NCI-H2029 treated with DMSO at 0.1 percent for 48 hours (cell line): ENCODE measurements at regions not wholly inside any gene's neighbourhood (a gene's known extent, or its start where the extent isn't known, plus 50 kb on each side); places are given as distances from the start of the nearest gene placed in this dataset.

Experiments
- DNase-seq: peaks from one replicate; lab custom pipeline; 2025; lab: John Stamatoyannopoulos, UW

DNA sequence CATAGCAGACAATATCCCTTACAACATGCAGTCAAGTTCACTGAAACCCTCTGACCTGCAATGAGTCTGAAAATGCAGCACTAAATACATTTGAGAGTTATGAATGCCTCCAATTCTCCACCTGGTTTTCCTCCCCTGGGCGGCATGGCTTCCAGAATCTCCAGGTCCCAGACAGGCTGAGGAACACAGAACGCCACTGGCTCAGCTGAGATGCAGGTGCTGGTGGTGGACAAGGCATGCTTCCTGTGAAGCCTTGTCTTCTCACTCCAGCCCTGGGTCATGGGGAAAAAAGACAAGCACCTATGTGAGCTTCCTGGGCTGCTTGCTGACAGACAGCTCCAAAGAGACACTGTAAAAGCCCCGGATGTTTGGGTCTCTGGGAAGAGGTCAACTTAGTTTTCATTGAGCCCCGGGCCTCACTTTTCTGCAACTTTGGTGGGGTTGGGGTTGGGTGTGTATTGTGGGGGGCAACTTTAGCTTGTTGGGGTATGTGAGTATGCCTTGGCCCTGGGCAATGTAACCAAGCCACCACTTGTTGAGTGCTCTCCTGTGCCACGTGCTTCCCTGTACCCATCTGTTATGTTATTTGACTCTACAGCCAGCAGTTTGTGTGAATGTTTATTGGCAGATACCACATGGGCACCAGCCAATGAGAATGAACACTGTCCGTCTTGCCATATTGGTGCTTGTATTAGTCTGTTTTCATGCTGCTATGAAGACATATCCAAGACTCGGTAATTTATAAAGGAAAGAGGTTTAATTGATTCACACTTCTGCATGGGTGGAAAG is 127.8 kb downstream of the EMX2 start:
- DNase-seq = no peak

DNA sequence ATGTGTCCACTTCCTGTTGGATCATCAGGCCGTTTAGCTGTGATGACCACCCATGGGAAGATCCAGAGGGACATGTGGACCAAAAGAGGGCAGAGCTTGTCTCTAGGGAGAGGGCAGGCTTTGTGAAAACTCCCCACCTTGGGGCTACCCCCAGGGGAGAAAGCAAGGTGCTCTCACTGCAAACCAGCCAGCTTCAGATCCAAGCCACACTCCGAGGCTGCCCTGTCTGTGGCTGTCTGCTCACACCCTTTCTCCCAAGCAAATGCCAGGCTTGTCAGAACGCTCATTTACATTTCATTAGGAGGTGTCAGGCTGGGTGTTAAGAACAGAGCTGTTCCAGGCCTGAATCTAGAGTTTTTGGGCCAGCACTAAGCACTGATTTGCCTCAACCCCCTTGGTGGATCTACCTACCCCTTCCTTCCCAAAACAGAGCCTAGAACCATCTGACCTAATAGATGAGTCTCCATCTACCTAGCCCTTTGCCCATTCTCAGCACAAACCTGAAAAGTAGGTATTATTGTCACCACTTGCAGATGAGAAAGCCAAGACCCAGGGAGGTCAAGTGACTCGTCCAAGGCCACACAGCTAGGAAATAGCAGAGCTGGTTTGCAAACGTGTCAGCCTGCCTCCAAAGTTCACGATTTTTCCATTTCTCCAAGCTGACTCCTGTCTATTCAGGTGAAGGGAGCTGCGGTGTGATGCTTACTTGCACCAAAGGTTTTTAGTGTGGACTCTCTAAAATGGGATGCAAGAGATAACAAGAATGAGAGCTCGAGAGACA is 130.9 kb downstream of the EMX2 start:
- DNase-seq = no peak

DNA sequence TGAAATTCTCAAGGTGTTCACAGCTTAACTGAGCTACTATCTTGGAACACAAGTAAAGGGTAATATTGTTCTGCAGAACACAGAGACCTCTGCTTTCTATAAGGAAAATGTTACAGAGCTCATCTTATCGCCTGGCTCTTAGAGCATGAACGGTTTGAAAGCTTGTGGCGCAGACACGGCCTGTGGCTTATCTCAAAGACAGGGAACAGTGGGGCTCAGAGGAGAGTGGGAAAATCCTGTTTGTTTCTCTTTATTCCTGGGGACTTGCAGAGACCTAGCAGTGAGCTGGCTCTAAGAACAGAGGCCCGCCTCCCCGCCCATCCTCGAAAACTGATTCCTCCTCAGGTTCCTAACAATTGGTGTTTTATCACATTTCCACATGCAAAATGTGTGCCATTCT is 131.7 kb downstream of the EMX2 start:
- DNase-seq = no peak

DNA sequence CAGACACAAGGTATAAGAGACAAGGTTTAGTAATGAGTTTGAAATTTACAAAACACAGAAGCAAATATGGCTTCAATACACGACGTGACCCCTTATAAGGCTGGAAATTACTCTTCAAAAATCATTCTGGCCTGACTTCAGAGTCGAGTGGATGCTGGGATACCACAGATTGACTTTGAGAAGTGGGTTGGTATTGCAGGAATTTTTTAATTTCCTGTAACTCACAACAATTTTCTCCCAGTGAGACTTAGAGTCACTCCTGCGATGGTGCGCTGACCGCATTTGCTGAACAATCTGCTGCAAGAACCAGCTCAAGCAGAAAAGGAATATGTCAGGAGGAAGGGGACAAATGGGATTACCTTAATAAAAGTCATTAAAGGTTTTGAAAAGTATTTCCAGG is 132.1 kb downstream of the EMX2 start:
- no peak for DNase-seq

DNA sequence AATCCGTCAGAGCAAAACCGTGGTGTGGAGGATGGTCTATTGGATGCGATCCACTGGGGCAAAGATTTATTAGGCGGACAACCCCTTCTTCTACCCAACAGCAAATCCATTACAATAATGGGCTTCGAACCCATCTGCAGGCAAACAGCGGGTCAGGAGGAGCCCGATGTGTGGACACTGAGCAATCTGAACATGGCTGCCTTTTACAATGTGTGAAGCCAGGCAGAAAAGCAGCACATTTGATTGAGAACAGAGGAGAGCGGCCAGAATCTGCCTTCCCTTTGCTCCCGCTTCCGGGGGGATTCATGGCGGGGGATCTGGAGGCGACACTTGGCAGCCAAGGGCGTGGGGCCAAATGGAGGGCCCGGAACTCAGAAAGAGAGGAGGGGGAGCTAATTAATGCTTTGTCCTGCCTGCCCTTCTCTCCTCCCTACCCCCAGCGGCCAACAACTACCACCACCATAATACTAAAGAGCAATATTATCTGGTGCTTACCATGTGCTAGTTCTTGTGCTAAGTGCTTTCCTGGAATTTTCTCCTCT is 133.0 kb downstream of the EMX2 start:
- DNase-seq = no peak

DNA sequence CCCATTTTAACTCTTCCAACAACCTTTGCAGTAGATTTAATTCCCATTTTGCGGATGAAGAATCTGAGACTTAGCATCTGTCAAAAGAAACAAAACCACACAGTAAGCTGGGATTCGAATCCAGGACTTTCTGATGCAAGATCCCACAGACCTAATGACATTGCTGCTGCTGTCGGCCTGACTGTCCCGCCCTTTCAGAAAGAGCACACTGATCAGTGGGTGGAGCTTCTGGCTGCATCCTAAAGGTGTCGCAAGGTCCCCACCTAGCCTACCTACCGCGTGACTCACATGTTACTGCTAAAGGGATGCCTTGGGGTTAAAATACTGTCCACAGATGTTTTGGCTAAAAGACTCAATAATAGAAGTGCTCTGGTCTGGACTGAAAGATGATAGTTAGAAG is 134.7 kb downstream of the EMX2 start:
- no peak for DNase-seq

DNA sequence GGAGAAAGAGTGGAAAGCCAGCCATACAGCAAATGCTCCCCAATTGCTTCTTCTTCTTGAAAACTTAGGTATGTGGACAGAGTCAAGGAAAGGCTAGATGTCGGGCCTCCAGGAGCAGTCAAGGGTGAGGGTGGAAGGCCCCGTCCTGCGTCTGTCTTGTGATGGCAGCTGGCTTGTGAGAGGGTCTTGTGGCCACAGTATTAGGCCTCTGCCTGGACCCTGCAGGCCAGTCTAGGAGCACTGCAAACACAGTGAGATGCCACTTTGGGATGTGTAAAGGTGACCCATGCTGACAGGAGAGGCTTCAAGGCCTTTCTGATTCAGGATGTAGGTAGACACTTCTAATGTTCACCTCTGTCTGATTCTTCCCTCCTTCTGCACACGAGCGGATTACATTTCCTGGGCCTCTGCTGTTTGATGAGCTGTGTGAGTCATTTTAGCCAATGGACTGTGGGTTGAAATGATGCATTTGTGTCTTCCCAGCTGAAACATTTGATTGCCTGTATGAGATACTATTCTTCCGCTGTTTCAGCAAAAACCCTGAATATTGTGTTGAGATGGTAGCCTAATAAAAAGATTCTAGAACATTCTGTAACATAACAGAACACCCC is 135.4 kb downstream of the EMX2 start:
- no peak for DNase-seq

DNA sequence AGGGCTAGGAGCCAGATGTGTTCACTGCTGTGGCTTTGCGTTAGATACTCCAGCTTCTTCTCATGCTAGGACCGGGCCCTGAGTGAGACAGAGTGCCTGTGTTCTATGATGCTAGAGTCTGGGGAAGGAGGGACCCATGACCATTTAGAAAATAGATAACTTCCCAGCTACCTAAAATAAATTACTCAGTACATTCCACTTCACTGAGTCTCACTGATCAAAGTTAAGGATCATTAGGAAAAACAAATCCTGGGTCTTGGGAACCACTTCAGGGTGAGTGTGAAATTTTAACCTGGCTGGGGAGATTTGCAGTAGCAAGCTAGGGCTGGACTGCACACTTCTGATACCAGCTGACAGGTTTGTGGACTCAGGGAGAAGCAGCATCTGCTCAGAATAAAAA is 138.1 kb downstream of the EMX2 start:
- DNase-seq = no peak

DNA sequence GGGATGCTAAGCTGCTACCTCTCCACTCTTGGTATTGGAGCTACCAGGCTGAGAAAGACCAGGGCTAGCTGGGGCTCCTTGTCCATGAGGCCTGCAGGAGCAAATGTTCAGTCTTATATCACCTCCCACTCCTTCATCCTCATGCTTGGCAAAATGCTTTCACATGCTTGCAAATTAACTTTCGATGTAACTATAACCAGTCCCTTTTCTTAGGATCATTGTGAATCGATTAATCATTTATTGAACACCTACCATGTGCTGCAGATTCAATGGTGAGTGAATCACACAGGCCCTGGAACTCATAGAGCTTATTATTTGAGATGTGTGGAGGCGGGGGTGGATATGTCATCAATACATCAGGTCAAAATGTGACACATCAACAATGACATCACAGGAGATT is 138.6 kb downstream of the EMX2 start:
- no peak for DNase-seq

DNA sequence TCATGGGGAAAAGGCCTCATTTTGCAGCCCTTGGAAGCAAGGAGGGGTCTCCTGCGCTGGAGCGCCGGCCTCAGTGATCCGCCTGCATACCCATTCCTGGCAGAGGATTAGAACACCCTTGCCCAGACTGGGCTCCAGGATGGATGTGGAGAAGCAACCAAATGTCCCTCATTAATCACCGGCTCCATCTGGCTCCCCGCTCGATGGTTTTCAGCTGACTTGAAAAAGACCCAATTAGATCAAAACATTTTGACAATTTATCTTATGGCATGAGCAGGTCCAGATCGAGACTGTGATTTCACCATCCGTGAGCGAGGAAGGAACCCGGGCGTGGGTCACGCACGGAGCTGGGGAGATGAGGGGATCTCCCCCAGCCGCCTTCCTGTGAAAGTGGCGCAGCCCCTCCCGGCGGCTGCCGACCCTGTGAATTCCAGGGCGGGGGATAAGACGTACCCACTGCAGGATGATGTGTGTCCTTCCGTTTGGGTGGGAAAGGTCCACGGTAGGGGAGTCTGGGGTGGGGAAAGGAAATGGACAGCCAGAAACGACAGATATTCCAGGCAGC is 141.6 kb downstream of the EMX2 start:
- no peak for DNase-seq

DNA sequence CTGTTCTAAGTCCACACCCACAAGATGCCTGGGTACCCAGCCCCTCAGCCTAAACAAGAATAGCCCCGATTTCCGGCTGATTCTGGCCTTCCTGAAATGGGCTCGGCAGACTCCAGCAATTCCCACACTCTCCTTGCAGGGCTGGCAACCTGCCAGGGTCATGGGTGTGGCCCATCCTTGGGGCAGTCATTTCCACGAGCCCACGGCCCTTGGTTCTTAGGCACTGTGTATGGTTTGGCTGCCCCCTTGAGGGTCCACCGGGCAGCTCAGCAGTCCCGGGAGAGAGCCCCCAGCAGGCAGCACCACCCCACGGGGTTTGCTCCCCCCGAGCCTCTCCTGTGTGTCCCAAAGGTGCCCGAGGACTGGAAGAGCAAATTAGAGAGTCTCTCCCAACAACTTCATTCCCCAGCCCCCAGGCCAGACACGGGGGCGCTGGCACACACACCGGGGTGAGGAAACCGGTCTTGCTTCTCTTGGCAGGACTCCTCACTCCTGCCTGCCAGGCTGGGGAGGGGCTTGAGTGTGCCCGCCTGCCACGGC is 142.2 kb downstream of the EMX2 start:
- DNase-seq = no peak

DNA sequence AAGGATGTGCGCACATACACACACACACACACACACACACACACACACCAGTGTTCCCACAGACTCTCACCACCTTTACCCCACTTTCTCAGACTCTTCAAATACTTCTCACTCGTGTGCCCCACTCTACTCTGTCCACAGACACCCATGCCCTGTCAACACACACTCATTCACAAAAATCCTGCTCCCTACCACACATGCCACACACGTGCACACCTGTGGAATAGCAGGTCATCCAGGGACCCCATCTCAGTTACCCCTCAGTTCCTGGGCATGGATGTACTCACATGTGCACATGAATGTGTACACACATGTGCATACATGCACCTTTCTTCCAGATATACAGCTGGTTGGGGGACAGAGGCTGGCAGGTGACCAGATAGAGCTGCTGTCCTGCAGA is 142.9 kb downstream of the EMX2 start:
- DNase-seq = no peak

DNA sequence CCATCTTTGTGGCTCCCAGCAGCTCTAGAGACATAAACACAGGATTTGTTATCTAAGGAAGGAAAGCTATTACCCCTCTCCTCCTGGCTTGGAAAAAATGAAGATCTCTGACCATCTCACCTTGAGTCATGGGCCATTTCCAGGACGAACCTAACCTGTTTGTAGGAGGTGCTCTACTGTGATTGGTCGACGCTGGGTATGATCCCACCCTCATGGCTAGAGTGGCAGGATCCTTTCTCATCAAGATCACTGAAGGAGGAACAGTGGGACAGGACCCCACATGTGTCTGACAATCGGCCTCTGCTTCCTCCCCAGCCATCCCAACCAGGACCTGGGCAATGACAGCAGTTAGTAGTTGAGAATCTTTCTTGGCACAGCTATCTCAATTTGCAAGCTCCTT is 144.1 kb downstream of the EMX2 start:
- no peak for DNase-seq

DNA sequence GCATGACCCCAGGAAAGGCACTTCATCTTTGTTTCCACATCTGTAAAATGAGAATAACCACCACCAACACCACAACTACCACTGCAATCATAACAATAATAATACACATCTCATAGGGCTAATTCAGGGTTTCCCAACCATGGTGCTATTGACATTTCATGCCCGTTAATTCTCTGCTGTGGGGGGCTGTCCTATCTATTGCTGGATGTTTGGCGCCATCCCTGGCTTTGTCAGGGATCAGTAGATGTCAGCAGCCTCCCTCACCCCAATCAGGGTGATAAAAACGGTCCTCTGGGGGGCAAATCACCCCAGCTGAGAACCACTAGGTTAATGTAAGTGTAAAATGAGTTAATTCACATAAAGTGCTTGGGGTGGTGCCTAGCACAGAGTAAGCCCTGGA is 145.8 kb downstream of the EMX2 start:
- no peak for DNase-seq

DNA sequence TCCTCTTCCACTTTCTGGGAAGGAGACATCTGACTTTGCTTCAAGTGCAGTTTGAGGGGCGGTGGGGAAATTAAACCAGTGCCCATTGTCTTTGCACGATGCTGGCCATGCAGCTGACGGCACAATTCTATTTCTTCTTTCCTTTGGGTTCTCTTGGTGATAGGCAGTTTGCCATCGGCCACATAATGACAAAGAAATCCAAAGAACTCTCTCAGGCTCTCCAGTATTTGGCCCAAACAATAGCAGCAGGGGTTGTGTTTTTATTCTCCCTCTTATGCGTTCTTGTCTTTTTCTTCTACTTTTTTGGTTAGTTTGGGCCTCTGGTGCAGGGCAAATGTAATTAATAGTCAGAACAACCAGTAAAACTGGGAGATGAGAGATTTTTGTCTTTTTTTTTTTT is 147.0 kb downstream of the EMX2 start:
- no peak for DNase-seq

DNA sequence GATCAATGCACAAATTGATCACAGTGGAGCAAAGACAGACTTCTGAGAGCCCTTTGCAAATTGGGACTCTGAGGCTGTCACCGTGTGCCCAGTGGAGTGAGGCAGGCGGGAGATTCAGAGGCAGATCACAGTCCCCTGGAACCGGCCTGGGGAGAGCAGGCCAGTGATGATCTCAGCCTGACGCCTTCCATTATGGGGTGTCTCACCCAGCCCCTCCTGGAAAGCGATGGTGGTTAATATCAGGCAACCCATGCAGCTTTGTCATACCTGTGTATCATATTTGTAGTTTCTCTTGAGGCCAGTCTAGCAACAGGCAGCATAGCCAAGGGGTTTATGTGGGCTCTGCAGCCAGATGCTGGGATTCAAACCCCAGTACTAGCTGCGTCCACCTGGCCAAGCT is 147.8 kb downstream of the EMX2 start:
- no peak for DNase-seq

DNA sequence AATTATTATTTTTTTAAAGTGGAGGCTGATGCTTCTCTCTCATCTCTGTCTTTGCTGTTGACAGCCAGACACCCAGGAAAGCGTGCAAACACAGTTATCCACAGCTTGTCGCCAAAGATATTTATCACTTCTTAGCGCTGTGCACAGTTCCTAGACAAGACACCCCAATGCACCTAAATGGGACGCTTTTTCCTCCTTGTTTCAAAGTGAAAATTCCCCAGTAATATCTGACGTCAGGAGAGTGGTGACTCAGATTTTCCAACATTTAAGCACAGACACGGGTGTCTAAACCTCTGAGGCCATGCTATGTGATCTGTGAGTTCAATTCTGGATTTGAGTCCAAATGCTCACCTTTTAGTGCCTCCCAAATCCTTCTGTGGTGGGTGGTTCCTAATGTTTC is 151.6 kb downstream of the EMX2 start:
- DNase-seq = no peak

DNA sequence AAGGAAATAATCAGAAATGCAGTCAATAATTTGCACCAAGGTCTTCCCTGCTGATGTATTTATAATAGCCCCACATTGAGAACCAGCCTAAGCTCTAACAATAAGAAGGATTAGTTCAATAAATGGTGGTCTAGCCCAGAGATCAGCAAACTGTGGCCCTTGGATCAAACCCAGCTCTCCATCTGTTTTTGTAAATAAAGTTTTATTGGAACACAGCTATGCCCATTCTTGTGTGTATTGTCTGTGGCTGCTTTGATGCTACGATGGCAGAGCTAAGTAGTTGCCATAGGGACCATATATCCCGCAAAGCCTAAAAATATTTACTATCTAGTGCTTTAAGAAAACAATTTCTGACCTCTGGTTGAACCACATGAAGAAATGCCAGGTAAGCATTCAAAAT is 154.9 kb downstream of the EMX2 start:
- DNase-seq = no peak

DNA sequence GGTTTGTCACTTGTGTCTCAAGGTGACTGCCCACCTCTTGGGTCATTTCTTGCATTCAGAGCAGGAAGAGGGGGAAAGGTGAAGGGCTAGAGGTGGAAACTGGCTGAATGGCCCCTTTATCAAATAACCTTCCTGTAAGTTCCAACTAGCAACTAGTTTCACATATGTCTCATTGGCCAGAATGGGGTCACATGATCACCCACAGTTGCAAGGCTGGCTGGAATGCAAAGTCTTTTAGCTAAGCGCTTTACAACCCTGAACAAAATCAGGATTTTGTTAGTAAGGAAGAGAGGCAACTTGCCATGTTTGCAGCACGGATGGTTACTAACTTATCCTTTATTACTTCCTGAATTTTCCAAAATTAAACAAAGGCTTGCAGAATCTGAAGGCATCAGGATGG is 156.3 kb downstream of the EMX2 start:
- no peak for DNase-seq

DNA sequence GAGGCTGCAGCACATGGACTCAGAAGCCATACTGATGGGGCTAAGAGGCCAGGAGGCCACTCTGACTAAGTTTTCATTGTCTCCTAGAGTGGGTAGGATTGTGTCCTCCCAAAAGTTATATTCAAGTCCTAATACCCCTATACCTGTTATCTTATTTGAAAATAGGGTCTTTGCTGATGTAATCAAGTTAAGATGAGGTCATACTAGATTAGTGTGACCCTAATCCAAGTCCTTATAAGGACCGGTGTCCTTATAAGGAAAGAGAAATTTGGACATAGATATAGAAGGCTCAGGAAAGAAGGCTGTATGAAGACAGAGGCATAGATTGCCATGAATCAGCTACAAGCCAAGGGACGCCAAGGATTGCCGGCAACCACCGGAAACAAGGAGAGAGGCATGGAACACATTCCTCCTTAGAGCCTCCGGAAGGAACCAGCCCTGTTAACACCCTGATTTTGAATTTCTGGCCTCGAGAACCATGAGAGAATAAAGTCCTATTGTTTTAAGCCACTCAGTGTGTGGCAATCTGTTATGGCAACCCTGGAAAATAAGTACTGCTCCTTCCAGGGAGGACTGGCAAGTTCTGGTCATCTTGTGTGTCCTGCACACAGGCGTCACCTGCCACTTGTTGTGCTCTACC is 157.0 kb downstream of the EMX2 start:
- DNase-seq = no peak

DNA sequence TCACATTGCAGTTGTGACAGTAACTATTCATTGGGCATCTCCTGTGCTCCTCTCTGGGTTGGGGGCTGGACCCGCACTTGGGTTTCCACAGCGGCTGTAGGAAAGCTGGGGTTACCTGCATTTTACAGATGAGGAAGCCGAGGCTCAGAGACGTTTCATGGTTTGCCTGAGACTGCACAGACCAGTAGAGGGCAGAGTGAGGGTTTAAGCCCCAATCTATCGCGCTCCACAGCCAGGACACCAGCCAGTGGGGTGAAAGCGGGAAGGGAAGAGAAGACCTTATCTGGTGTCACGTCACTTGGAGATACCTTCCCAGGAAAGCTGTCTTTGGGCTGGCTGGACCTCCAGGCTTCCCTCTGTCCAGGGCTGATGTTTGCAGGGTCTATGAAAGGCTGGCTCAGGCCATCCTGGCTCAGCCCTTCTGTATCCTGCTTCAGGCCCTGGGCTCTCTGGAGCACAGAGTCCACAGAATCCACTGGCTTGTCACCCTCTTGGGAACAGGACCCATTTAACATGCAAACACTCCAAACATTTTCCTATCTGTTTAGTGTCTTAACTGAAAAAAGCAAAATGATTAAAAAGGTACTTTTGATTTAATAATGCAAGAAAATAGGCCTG is 167.7 kb downstream of the EMX2 start:
- DNase-seq = no peak
